UCSD-AML1 (cell line): ENCODE measurements at regions not wholly inside any gene's neighbourhood (a gene's known extent, or its start where the extent isn't known, plus 50 kb on each side); places are given as distances from the start of the nearest gene placed in this dataset.
"Not testable (repeated sequence)": the region's sequence is repeated elsewhere in the genome, so short reads cannot be mapped to it uniquely, and the experiment has no call there.

Source experiments
- DNase-seq: peaks from one replicate; lab custom pipeline; 2025; ENCODE audit not compliant: unreplicated experiment; lab: John Stamatoyannopoulos, UW

GRCh38 chr7:108810756-108811385 is 241.2 kb downstream of the DNAJB9 start:
- DNase-seq: no peak

GRCh38 chr7:108813251-108814014 is 243.8 kb downstream of the DNAJB9 start:
- DNase-seq: no peak

GRCh38 chr7:108815815-108816214 is 246.1 kb downstream of the DNAJB9 start:
- no peak for DNase-seq

- DNase-seq: no peak
Observed at GRCh38 chr7:108818742-108819141, 249.1 kb downstream of the DNAJB9 start.

- DNase-seq: no peak
Observed at GRCh38 chr7:108824840-108825580, 255.3 kb downstream of the DNAJB9 start.

GRCh38 chr7:108825581-108825909 is 255.9 kb downstream of the DNAJB9 start:
- no peak for DNase-seq

- DNase-seq: no peak
Observed at GRCh38 chr7:108836256-108836655, 266.6 kb downstream of the DNAJB9 start.

GRCh38 chr7:108838198-108838597 is 268.5 kb downstream of the DNAJB9 start:
- DNase-seq: no peak

- DNase-seq: no peak
Observed at GRCh38 chr7:108839076-108839475, 269.4 kb downstream of the DNAJB9 start.

GRCh38 chr7:108845951-108846350 is 276.3 kb downstream of the DNAJB9 start:
- DNase-seq: no peak

GRCh38 chr7:108846471-108846870 is 276.8 kb downstream of the DNAJB9 start:
- no peak for DNase-seq

GRCh38 chr7:108848486-108848885 is 278.8 kb downstream of the DNAJB9 start:
- DNase-seq: no peak

GRCh38 chr7:108860615-108861014 is 290.9 kb downstream of the DNAJB9 start:
- no peak for DNase-seq

- no peak for DNase-seq
Observed at GRCh38 chr7:108861071-108861470, 291.4 kb downstream of the DNAJB9 start.

GRCh38 chr7:108863227-108863848 is 293.7 kb downstream of the DNAJB9 start:
- no peak for DNase-seq

- DNase-seq: no peak
Observed at GRCh38 chr7:108869070-108869469, 299.4 kb downstream of the DNAJB9 start.

GRCh38 chr7:108875139-108875538 is 305.5 kb downstream of the DNAJB9 start:
- no peak for DNase-seq

GRCh38 chr7:108890862-108891261 is 321.2 kb downstream of the DNAJB9 start:
- no peak for DNase-seq

- no peak for DNase-seq
Observed at GRCh38 chr7:108908456-108908855, 338.8 kb downstream of the DNAJB9 start.

- no peak for DNase-seq
Observed at GRCh38 chr7:108911016-108911415, 341.3 kb downstream of the DNAJB9 start.

- no peak for DNase-seq
Observed at GRCh38 chr7:108920490-108920889, 350.8 kb downstream of the DNAJB9 start.

GRCh38 chr7:108943048-108943447 is 373.4 kb downstream of the DNAJB9 start:
- not testable (repeated sequence) for DNase-seq
